RWPE2 (cell line): ENCODE measurements at regions not wholly inside any gene's neighbourhood (a gene's known extent, or its start where the extent isn't known, plus 50 kb on each side); places are given as distances from the start of the nearest gene placed in this dataset.
"Not testable (repeated sequence)": the region's sequence is repeated elsewhere in the genome, so short reads cannot be mapped to it uniquely, and the experiment has no call there.

Experiments used
- ATAC-seq: fragments of 200-7000 bp; cut with Tn5 transposase; 3 replicates; pipeline ENCODE4 v1.9.1; 2021; ENCODE audit warnings: low read depth
- DNase-seq: peaks from one replicate; pipeline ENCODE4 v3.0.0-alpha.2; 2020; ENCODE audit warnings: low spot score
- H3K27ac ChIP-seq: fragments of 450-650 bp; 2 replicates; pipeline ENCODE4 v1.5.1; 2017; ENCODE audit warnings: mild to moderate bottlenecking; ENCODE audit not compliant: poor library complexity, severe bottlenecking
- H3K27me3 ChIP-seq: fragments of 250-450 bp; sonication (Bioruptor Pico); 2 replicates; pipeline ENCODE4 v1.5.1; 2021; ENCODE audit warnings: mild to moderate bottlenecking, moderate library complexity; ENCODE audit not compliant: insufficient read depth, poor library complexity, severe bottlenecking
- H3K36me3 ChIP-seq: fragments of 250-450 bp; sonication (Bioruptor Pico); 2 replicates; pipeline ENCODE4 v1.5.1; 2020; ENCODE audit warnings: low read depth, mild to moderate bottlenecking, moderate library complexity
- H3K4me1 ChIP-seq: fragments of 250-450 bp; sonication (Bioruptor Pico); 2 replicates; pipeline ENCODE4 v1.5.1; 2021; ENCODE audit warnings: mild to moderate bottlenecking, moderate library complexity; ENCODE audit not compliant: insufficient read depth, poor library complexity, severe bottlenecking
- H3K4me3 ChIP-seq: fragments of 250-450 bp; sonication (Bioruptor Pico); 2 replicates; pipeline ENCODE4 v1.5.1; 2021; ENCODE audit warnings: mild to moderate bottlenecking, moderate library complexity; ENCODE audit not compliant: severe bottlenecking
- H3K9me3 ChIP-seq: fragments of 250-450 bp; sonication (Bioruptor Pico); 2 replicates; pipeline ENCODE4 v1.5.1; 2021; ENCODE audit warnings: mild to moderate bottlenecking, moderate library complexity; ENCODE audit not compliant: severe bottlenecking
- TF ChIP-seq, protein P1 (sequence below): fragments of 450-650 bp; IDR thresholded peaks from one replicate; pipeline ENCODE4 v1.5.1; 2017; ENCODE audit warnings: mild to moderate bottlenecking, moderate library complexity; ENCODE audit not compliant: poor library complexity, severe bottlenecking

- ATAC-seq (no peak), DNase-seq (no peak)
- H3K27me3 ChIP-seq: no peaks in the 10 kb centered on the region
- no peak overlapping the region for H3K4me3 ChIP-seq
- H3K4me1 ChIP-seq: peaks cover 10% of the 10 kb centered on the region
- H3K9me3 ChIP-seq: no peaks in the 10 kb centered on the region
- H3K27ac ChIP-seq: no peak overlapping the region
- no peaks in the 10 kb centered on the region for H3K36me3 ChIP-seq
- TF ChIP-seq, protein P1, sequence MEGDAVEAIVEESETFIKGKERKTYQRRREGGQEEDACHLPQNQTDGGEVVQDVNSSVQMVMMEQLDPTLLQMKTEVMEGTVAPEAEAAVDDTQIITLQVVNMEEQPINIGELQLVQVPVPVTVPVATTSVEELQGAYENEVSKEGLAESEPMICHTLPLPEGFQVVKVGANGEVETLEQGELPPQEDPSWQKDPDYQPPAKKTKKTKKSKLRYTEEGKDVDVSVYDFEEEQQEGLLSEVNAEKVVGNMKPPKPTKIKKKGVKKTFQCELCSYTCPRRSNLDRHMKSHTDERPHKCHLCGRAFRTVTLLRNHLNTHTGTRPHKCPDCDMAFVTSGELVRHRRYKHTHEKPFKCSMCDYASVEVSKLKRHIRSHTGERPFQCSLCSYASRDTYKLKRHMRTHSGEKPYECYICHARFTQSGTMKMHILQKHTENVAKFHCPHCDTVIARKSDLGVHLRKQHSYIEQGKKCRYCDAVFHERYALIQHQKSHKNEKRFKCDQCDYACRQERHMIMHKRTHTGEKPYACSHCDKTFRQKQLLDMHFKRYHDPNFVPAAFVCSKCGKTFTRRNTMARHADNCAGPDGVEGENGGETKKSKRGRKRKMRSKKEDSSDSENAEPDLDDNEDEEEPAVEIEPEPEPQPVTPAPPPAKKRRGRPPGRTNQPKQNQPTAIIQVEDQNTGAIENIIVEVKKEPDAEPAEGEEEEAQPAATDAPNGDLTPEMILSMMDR: no peak
Observed at GRCh38 chr15:31222773-31223341, 103.8 kb upstream of the KLF13 start.

- no peaks in the 10 kb centered on the region for H3K9me3 ChIP-seq
- H3K36me3 ChIP-seq: no peaks in the 10 kb centered on the region
- peaks cover 10% of the 10 kb centered on the region for H3K4me1 ChIP-seq
- peak; percentile 56; the same call in 2 of the 3 replicates for ATAC-seq
- no peak overlapping the region for H3K27ac ChIP-seq
- no peak overlapping the region for H3K4me3 ChIP-seq
- no peaks in the 10 kb centered on the region for H3K27me3 ChIP-seq
- TF ChIP-seq, protein P1: no peak
- no peak for DNase-seq
Observed at GRCh38 chr15:31223478-31224350, 102.9 kb upstream of the KLF13 start.

GRCh38 chr15:31224661-31225060 is 102.0 kb upstream of the KLF13 start:
- not testable (repeated sequence) for H3K36me3 ChIP-seq, ATAC-seq, H3K9me3 ChIP-seq, DNase-seq, H3K27ac ChIP-seq, H3K4me3 ChIP-seq, H3K27me3 ChIP-seq, H3K4me1 ChIP-seq

GRCh38 chr15:31225356-31225955 is 101.2 kb upstream of the KLF13 start:
- ATAC-seq (no peak), DNase-seq (no peak)
- TF ChIP-seq, protein P1: no peak
- Histone ChIP-seq H3K36me3 (no peaks in the 10 kb centered on the region), H3K4me1 (peaks cover 10% of the 10 kb centered on the region), H3K27me3 (no peaks in the 10 kb centered on the region), H3K9me3 (no peaks in the 10 kb centered on the region), H3K27ac (no peak overlapping the region), H3K4me3 (no peak overlapping the region)

GRCh38 chr15:31226021-31226420 is 100.6 kb upstream of the KLF13 start:
- ATAC-seq (no peak), DNase-seq (no peak)
- TF ChIP-seq, protein P1: no peak
- Histone ChIP-seq H3K27me3 (no peaks in the 10 kb centered on the region), H3K9me3 (no peaks in the 10 kb centered on the region), H3K36me3 (no peaks in the 10 kb centered on the region), H3K4me1 (peaks cover 10% of the 10 kb centered on the region), H3K4me3 (no peak overlapping the region), H3K27ac (no peak overlapping the region)
